Spleen (tissue), 7 donors: ENCODE measurements at regions not wholly inside any gene's neighbourhood (a gene's known extent, or its start where the extent isn't known, plus 50 kb on each side); places are given as distances from the start of the nearest gene placed in this dataset.

Source experiments
- CTCF ChIP-seq, 11 experiments: fragments of 200-600 bp in 7 of 11; fragments of 450-650 bp in 4 of 11; sonication (generic) in 4 of 11; IDR thresholded peaks in 8 of 11; conservative IDR thresholded peaks in 3 of 11; 1 replicate in 7 of 11; 2 replicates in 4 of 11; pipeline versions ENCODE4 v1.4.0 to v1.8.0; 2016 to 2021; ENCODE audit warnings: antibody characterized with exemption in 11 of 11, inconsistent platforms in 4 of 11, mild to moderate bottlenecking in 1 of 11
- POLR2AphosphoS5 ChIP-seq, 3 donors: sonication (generic); formaldehyde crosslinking; IDR thresholded peaks; one replicate each; pipeline ENCODE4 v1.5.1; 2017; ENCODE audit warnings: antibody characterized with exemption in 3 of 3
- donor health status: DM: no; HTN: no; CAD: no; lungs with moderate emphysema.
- donor health status: DM: no; HTN: no; CAD: no.
- donor health status: DM: no; HTN: no; CAD: no.

- TF ChIP-seq CTCF (IDR thresholded peaks at IDR 0.05 in 8 of 11, conservative IDR thresholded peaks at IDR 0.05 in 3 of 11) = no peak
- TF ChIP-seq POLR2AphosphoS5 (IDR thresholded peaks at IDR 0.05) = no peak
These were observed 980.9 kb downstream of the GATA3 start for GRCh38 chr10:9035355-9035754.
